Cortex of kidney (tissue), 1 donor: ENCODE measurements at regions not wholly inside any gene's neighbourhood (a gene's known extent, or its start where the extent isn't known, plus 50 kb on each side); places are given as distances from the start of the nearest gene placed in this dataset.

Experiments
- DNase-seq: peaks from one replicate; lab custom pipeline; 2025; lab: John Stamatoyannopoulos, UW

DNA sequence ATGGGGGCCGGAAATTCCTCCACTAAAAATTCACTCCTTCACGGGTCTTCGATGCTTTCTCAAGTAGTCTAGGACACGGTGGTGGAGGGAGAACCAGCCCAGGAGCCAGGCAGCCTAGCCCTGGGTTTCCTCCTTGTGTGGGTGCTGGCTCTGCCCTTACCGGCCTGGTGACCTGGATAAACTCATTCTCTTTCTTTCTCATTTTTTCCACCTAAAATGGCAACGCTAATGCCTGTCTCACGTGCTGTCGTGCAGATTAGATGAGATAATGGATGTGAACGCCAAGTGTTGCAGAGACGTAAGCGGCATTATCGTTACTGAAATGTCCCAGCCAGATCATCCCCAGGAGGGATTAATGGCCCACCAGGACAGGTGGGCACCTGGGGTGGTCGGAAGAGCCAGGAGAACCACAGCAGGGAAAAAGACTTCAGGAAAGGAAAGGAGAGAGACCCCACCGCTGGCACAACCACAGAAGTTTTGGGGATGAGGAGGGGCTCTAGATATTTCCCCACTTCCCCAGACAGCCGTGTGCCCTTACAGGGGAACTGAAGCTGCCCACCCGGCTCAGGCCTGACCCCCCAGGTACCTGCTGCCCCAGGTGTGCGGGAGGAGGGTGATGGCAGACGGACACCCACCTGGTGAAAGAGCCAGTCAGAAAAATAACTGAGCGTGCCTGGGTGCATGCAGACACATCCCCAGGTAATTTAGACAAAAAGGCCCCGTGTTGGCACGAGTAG, 100.8 kb upstream of the ASAP2 start:
- no peak for DNase-seq

DNA sequence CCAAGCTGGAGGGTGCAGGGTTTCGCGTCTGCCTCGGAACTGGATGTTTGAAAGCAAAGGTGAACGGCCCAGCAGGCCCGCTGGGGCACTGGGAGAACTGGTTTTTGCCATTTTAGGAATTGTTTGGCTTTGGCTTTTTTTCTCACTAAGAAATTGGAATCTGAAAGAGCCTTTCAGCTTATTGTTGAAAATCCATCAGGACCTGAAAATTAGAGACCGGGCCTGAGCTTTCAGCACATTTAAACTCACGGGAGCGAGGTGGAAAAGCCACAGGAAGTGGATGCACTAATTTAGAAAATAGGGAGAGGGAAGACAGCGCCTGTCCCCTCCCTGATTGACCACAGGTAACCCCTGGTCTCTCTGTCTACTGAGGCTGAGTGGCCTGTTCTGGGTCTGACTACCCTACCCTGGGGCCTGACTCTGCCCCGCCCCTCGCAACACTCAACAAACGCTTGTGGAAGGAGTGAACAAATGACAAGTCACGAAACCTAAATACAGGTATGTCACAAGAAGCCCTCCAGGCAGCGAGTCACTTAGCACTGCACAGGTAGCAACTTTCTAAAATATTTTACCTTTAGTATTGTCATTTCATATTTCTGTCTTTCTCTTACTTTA, 100.3 kb upstream of the MBOAT2 start:
- DNase-seq, result no peak

DNA sequence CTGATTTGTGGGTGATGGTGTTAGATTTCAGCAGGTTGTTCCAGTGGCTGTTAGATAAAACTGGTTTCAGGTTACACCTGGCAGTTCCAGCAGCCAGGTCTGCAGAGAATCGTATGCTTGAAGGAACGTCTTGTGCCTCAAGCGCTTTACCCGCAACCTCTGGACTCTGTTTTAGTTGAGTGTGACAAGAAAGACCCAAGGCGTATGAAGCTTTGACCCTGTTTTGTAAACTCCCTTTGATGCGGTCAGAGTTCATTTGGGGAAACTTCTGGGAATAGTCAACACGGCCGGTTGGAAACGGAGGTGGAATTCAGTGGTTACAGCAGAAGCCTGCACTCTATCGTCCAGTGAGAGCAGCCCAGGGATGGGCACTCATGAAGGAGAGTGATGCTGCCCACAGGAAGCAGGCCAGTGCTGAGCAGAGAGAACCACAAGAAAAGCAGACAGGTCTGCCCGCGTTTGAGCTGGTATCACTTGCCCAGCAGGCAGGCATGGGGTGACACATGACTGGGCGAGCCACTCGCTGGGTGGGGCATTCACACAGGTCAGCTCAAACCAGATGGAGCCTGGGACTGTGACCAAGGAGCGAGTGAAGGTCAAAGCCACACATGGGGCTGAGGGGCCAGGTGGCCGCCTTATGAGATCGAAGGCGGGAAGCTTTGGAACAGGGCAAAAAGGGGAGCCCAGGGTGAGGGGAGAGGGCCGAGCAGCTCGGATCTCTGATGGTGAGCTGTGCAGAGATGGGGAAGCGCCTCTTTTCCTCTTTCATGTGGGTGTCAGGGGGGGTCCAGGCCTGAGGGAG, 99.6 kb upstream of the MBOAT2 start:
- DNase-seq, result no peak

DNA sequence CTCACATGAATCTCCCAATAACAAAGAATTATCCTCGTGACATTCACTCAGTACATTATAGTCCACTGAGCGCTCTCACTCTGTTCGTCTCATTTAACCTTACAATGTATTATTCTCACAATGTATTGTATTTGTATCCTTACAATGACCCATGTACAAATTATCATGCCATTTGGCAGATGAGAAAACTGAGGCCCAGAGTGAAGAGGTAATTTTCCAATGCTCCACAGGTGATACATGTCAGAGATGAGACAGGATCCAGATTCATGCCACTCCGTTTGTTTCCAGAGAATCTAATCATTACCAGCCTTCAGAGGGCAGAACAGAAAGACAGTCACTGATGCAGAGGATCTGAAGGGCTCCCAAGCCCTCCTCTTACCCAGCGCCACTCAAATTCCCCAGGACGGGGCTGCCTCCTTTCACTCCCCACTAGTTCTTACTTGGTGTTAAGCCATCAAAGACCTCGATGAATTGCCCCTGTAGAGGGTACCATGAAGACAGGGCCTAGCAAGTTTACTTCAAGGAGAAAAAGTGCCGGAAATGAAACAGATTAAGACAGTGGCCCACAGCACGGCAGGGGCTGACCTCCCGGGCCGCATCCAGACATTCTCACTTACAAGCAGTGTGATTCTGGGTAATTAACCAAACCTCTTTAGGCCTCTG, 98.4 kb upstream of the MBOAT2 start:
- DNase-seq, result no peak

- DNase-seq, result no peak
Observed at GRCh38 chr2:9100080-9100876, 96.8 kb upstream of the MBOAT2 start.

DNA sequence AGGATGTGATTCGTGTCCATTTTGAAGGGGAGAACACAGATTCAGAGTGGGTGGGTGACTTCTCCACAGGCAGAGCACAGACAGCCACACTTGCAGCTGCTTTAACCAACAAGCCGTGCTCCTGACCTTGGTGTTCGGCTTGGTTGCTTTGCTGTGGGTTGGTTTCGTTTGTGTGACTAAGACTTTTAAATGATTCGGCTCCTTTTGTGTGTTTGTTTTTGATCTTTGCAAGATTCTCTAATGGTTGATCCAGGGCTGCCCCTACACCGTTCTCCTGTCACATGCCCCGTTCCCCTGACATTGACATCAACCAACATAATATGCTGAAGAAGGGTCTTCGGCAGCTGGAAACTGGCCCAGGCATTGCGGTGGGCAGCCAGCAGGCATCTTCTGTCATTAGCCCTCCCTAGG, 95.9 kb upstream of the MBOAT2 start:
- DNase-seq, result no peak

GRCh38 chr2:9097892-9098291, 94.4 kb upstream of the MBOAT2 start:
- no peak for DNase-seq

- no peak for DNase-seq
Observed at GRCh38 chr2:9097239-9097638, 93.8 kb upstream of the MBOAT2 start.

- DNase-seq, result no peak
Observed at GRCh38 chr2:9096761-9097160, 93.3 kb upstream of the MBOAT2 start.

DNA sequence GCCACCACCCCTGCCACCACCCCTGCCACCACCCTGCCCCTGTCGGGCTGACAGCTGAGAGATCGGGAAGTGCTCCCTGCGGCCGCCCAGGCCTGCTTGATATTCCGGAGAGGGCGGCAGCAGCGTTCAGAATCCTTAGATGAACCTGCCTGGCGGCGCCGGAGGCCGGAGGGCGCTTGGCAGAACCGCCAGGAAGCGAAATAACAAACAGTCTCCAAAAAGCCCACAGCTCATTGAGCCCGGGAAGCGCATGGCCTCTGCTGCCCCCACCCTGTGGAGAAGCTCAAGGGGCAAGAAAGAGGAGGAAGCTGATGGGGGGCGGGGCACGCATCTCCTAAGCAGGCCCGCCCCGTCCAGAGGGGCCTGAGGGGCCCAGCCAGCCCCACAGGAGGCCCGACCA, 92.2 kb upstream of the MBOAT2 start:
- DNase-seq, result no peak

- DNase-seq, result no peak
Observed at GRCh38 chr2:9095226-9095625, 91.7 kb upstream of the MBOAT2 start.

DNA sequence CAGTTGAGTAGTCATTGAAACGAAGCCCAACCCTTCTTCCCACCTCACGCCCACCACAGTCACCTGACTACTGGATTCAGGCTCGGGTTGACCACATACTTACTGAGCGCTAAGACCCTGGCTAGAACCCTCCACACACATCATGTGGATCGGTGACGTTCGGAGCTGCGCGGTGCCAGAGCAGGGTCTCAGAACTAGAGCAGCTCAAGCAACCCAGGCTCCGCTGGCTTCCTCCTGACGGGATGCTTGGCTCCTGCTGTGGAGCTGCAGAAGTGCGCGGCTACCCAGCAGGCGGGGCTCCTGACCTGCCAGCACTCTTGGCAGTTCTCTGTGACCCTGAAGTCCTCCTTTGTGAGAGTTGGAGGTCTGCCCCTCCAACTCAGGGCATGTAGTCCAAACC, 90.6 kb upstream of the MBOAT2 start:
- DNase-seq, result no peak

GRCh38 chr2:9093324-9093723, 89.8 kb upstream of the MBOAT2 start:
- DNase-seq, result no peak

GRCh38 chr2:9092383-9093282, 89.1 kb upstream of the MBOAT2 start:
- no peak for DNase-seq

GRCh38 chr2:9091811-9092210, 88.3 kb upstream of the MBOAT2 start:
- DNase-seq, result no peak

DNA sequence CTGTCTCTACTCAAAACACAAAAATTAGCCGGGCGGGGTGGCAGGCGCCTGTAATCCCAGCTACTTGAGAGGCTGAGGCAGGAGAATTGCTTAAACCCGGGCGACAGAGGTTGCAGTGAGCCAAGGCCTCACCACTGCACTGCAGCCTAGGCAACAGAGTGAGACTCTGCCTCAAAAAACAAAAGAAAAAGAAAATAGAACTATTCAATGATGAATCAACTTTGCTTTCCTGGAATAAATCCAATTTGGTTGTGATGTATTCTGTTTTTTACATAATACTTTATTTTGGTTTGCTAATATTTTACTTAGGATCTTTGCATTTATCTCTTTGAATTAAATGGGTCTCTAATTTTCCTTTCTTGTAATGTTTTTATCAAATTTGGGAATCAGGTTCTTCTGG, 86.3 kb upstream of the MBOAT2 start:
- no peak for DNase-seq

- no peak for DNase-seq
Observed at GRCh38 chr2:9087121-9087681, 83.7 kb upstream of the MBOAT2 start.

DNA sequence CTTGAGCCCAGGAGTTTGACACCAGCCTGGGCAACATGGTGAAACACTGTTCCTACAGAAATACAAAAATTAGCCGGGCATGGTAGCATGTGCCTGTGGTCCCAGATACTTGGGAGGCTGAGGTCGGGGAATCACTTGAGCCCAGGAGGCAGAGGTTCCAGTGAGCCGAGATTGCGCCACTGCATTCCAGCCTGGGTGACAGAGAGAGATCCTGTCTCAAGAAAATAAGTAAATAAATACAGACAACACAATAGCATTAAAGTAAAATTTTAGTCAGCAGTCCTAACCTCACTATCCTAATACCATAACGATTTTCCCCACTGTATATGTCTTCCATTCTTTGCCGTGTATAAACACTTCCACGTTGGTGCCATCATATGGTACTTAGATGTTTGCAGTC, 83.0 kb upstream of the MBOAT2 start:
- no peak for DNase-seq

DNA sequence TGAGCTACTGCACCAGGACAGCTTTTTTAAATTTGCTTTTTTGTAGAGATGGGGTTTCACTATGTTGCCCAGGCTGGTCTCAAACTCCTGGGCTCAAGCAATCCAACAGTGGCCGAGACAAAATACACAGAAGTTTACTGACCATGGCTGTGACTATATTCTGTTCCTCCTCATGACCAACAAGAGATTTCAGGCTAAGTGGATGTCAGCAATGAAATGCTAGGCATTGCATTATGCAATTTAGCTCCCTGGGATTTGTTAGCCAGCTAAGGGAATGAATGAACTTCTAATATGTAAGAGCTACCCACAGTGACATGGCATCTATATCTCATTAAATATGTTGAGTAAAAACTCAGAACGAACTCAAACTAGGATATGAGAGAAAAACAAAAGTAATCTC, 81.9 kb upstream of the MBOAT2 start:
- no peak for DNase-seq

DNA sequence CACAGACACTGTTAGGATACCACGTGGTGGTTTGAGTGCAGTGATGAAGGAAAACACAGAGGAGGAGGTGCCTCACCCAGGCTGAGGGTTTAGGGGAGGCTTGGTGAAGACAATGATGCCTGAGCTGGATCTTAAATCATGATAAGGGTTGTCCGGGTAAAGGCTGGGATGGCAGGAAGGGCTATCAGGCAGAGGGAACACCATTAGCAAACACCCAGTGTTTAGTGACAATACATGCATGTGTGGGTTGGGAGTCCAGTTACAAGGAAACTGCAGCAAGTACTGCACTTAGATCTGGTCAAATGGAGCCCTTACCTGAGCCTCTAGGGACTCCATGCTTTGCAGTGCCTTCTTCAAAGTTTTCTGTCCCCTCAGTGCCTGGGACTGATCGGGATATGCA, 79.8 kb upstream of the MBOAT2 start:
- no peak for DNase-seq
